H1 (cell line): ENCODE measurements at regions not wholly inside any gene's neighbourhood (a gene's known extent, or its start where the extent isn't known, plus 50 kb on each side); places are given as distances from the start of the nearest gene placed in this dataset.

Experiments used
- CTCF ChIA-PET: fragments of 300-600 bp; sonication (Branson Sonifier 250); formaldehyde crosslinking; loops from one replicate; lab custom pipeline; 2021; ENCODE audit not compliant: partially characterized antibody; lab: Charles Lee
- POLR2A ChIA-PET: fragments of 300-600 bp; sonication (Branson Sonifier 250); formaldehyde crosslinking; loops from one replicate; lab custom pipeline; 2021; ENCODE audit warnings: inconsistent platforms; ENCODE audit not compliant: partially characterized antibody; lab: Charles Lee
- DNase-seq, 2 experiments: peaks; one replicate each; pipeline versions ENCODE4 v3.0.0 to v3.0.0-alpha.2; 2010 to 2022; ENCODE audit warnings: low spot score in 2 of 2, low read depth in 1 of 2, mixed read lengths in 1 of 2
- FAIRE-seq: peaks from 2 replicates; lab custom pipeline; 2011; peaks lifted over from hg19 to GRCh38; lab: Jason Lieb, UNC
- H2AFZ ChIP-seq: 2 replicates; pipeline ENCODE4 v1.8.1; 2012; ENCODE audit warnings: low read length, inconsistent platforms
- H2AK5ac ChIP-seq: 2 replicates; pipeline ENCODE4 v1.6.1; 2013; ENCODE audit warnings: low read depth, low read length
- H2BK120ac ChIP-seq: replicated peaks from 2 replicates; pipeline ENCODE3; 2013; ENCODE audit warnings: low read depth, low read length, inconsistent platforms
- H2BK12ac ChIP-seq: 2 replicates; pipeline ENCODE4 v1.6.1; 2013; ENCODE audit warnings: low read depth, low read length
- H2BK15ac ChIP-seq: 2 replicates; pipeline ENCODE4 v1.6.1; 2013; ENCODE audit warnings: low read length
- H2BK20ac ChIP-seq: 2 replicates; pipeline ENCODE4 v1.6.1; 2013; ENCODE audit warnings: low read length
- H2BK5ac ChIP-seq: 2 replicates; pipeline ENCODE4 v1.6.1; 2013; ENCODE audit warnings: low read depth, low read length
- H3K14ac ChIP-seq: 2 replicates; pipeline ENCODE4 v1.6.1; 2013; ENCODE audit warnings: inconsistent platforms; ENCODE audit not compliant: insufficient read length
- H3K18ac ChIP-seq: 2 replicates; pipeline ENCODE4 v1.6.1; 2013; ENCODE audit warnings: low read length; ENCODE audit errors: extremely low read depth
- H3K23ac ChIP-seq: 2 replicates; pipeline ENCODE4 v1.6.1; 2013; ENCODE audit warnings: inconsistent platforms; ENCODE audit not compliant: insufficient read length
- H3K23me2 ChIP-seq: 2 replicates; pipeline ENCODE4 v1.6.1; 2013; ENCODE audit warnings: low read depth, low read length
- H3K27ac ChIP-seq: 2 replicates; pipeline ENCODE4 v1.6.1; 2011; ENCODE audit warnings: low read depth, low read length, inconsistent platforms
- H3K27me3 ChIP-seq, 4 experiments: replicated peaks in 1 of 4; 1 replicate in 1 of 4; 2 replicates in 3 of 4; pipeline versions ENCODE4 v1.6.1 to v1.8.1; 2011 to 2013; ENCODE audit warnings: low read length in 3 of 4, mild to moderate bottlenecking in 3 of 4, inconsistent platforms in 2 of 4, mixed read lengths in 2 of 4, moderate library complexity in 1 of 4; ENCODE audit not compliant: control insufficient read depth in 3 of 4, insufficient read depth in 3 of 4; ENCODE audit errors: extremely low read depth in 1 of 4
- H3K36me3 ChIP-seq, 4 experiments: 2 replicates each; pipeline versions ENCODE4 v1.6.1 to v1.8.1; 2011 to 2013; ENCODE audit warnings: mild to moderate bottlenecking in 4 of 4, low read length in 3 of 4, moderate library complexity in 2 of 4, control low read depth in 1 of 4, inconsistent platforms in 1 of 4; ENCODE audit not compliant: insufficient read depth in 4 of 4, control insufficient read depth in 2 of 4
- H3K4ac ChIP-seq: replicated peaks from 2 replicates; pipeline ENCODE3; 2013; ENCODE audit warnings: low read length, low read depth, mixed read lengths, inconsistent platforms; ENCODE audit not compliant: insufficient read length
- H3K4me1 ChIP-seq, 4 experiments: replicated peaks in 1 of 4; 1 replicate in 1 of 4; 2 replicates in 3 of 4; pipeline versions ENCODE4 v1.6.1 to v1.8.1; 2011 to 2013; ENCODE audit warnings: low read length in 3 of 4, inconsistent platforms in 2 of 4, mixed read lengths in 1 of 4; ENCODE audit not compliant: insufficient read depth in 4 of 4, control insufficient read depth in 3 of 4
- H3K4me2 ChIP-seq, 2 experiments: 2 replicates each; pipeline versions ENCODE4 v1.6.1 to v1.8.1; 2011 to 2013; ENCODE audit warnings: low read depth in 2 of 2, low read length in 2 of 2, control low read depth in 1 of 2, inconsistent platforms in 1 of 2, mild to moderate bottlenecking in 1 of 2; ENCODE audit not compliant: insufficient read depth in 1 of 2
- H3K4me3 ChIP-seq, 4 experiments: fragments of 200-600, 300-600 bp in 1 of 4; sonication (generic), shearing (Covaris generic), sonication (Bioruptor Twin) in 1 of 4; 2 replicates each; pipeline versions ENCODE4 v1.5.1 to v1.8.1; 2011 to 2016; ENCODE audit warnings: low read length in 4 of 4, low read depth in 3 of 4, control low read depth in 2 of 4, inconsistent platforms in 2 of 4, mild to moderate bottlenecking in 2 of 4, mixed read lengths in 1 of 4, moderate library complexity in 1 of 4; ENCODE audit not compliant: insufficient read depth in 2 of 4; ENCODE audit errors: extremely low read depth in 1 of 4
- H3K56ac ChIP-seq: replicated peaks from 2 replicates; pipeline ENCODE3; 2013; ENCODE audit warnings: low read depth, mild to moderate bottlenecking, mixed read lengths, low read length, inconsistent platforms; ENCODE audit not compliant: insufficient read length
- H3K79me1 ChIP-seq: 2 replicates; pipeline ENCODE4 v1.6.1; 2013; ENCODE audit warnings: low read depth, low read length, control low read depth
- H3K79me2 ChIP-seq, 2 experiments: 2 replicates each; pipeline versions ENCODE4 v1.6.1 to v1.8.1; 2012 to 2013; ENCODE audit warnings: low read length in 2 of 2, mild to moderate bottlenecking in 2 of 2, inconsistent platforms in 1 of 2; ENCODE audit not compliant: insufficient read depth in 2 of 2, control insufficient read depth in 1 of 2
- H3K9ac ChIP-seq, 4 experiments: replicated peaks in 1 of 4; 1 replicate in 1 of 4; 2 replicates in 3 of 4; pipeline versions ENCODE4 v1.6.1 to v1.8.1; 2011 to 2013; ENCODE audit warnings: low read depth in 3 of 4, low read length in 3 of 4, control low read depth in 2 of 4, mild to moderate bottlenecking in 2 of 4, moderate library complexity in 2 of 4, inconsistent platforms in 1 of 4; ENCODE audit errors: extremely low read depth in 1 of 4
- H3K9me3 ChIP-seq, 2 experiments: 2 replicates each; pipeline versions ENCODE4 v1.6.1 to v1.8.1; 2012 to 2013; ENCODE audit warnings: mild to moderate bottlenecking in 2 of 2, moderate library complexity in 2 of 2, control low read depth in 1 of 2, inconsistent platforms in 1 of 2, low read depth in 1 of 2, low read length in 1 of 2, mixed read lengths in 1 of 2; ENCODE audit not compliant: insufficient read depth in 2 of 2
- H4K20me1 ChIP-seq, 2 experiments: replicated peaks in 1 of 2; 2 replicates each; pipeline versions ENCODE3 to v1.8.1; 2011 to 2013; ENCODE audit warnings: inconsistent platforms in 2 of 2, low read length in 2 of 2, mild to moderate bottlenecking in 1 of 2; ENCODE audit not compliant: insufficient read depth in 2 of 2, control insufficient read depth in 1 of 2
- H4K5ac ChIP-seq: 2 replicates; pipeline ENCODE4 v1.6.1; 2013; ENCODE audit warnings: low read length, low read depth, mixed read lengths, inconsistent platforms; ENCODE audit not compliant: insufficient read length
- H4K8ac ChIP-seq: 2 replicates; pipeline ENCODE4 v1.8.0; 2013; ENCODE audit warnings: mild to moderate bottlenecking, moderate library complexity, low read length, inconsistent platforms; ENCODE audit not compliant: insufficient read depth; ENCODE audit errors: extremely low read depth
- H4K91ac ChIP-seq: replicated peaks from 2 replicates; pipeline ENCODE3; 2013; ENCODE audit warnings: low read length, mixed read lengths, inconsistent platforms; ENCODE audit not compliant: insufficient read length
- EP300 ChIP-seq, 2 experiments: IDR thresholded peaks; 1 replicate in 1 of 2; 2 replicates in 1 of 2; pipeline ENCODE4 v1.6.1; 2011 to 2012; ENCODE audit warnings: low read depth in 2 of 2, low read length in 2 of 2, mild to moderate bottlenecking in 2 of 2, borderline replicate concordance in 1 of 2, inconsistent platforms in 1 of 2, moderate library complexity in 1 of 2
- MAFK ChIP-seq: IDR thresholded peaks from 2 replicates; pipeline ENCODE4 v1.6.1; 2012; ENCODE audit warnings: low read depth, mild to moderate bottlenecking, improper control_type of control experiment, low read length
- PHF8 ChIP-seq: fragments of 200-600 bp; sonication (generic); conservative IDR thresholded peaks from 2 replicates; pipeline ENCODE4 v1.7.1; 2012; ENCODE audit warnings: low read depth, mild to moderate bottlenecking, inconsistent platforms, low read length, moderate library complexity
- SUZ12 ChIP-seq: fragments of 200-600 bp; sonication (generic); IDR thresholded peaks from 2 replicates; pipeline ENCODE4 v1.6.1; 2012; ENCODE audit warnings: mild to moderate bottlenecking, inconsistent platforms, low read length, moderate library complexity, mixed read lengths
- WGBS, 2 experiments: shearing (Covaris generic) in 1 of 2; methylation state at CpG; one replicate each; pipeline versions ENCODE4 v1.1.6 to v1.1.7; 2013 to 2015; ENCODE audit warnings: low lambda C conversion rate in 2 of 2, mixed read lengths in 2 of 2, inconsistent platforms in 1 of 2, low coverage in 1 of 2, missing lambda C conversion rate in 1 of 2; ENCODE audit not compliant: insufficient replicate concordance in 2 of 2, insufficient coverage in 1 of 2, insufficient read length in 1 of 2; ENCODE audit errors: extremely low coverage in 1 of 2, missing lambda C conversion rate in 1 of 2; 5-methylcytosine and 5-hydroxymethylcytosine counted together

DNA sequence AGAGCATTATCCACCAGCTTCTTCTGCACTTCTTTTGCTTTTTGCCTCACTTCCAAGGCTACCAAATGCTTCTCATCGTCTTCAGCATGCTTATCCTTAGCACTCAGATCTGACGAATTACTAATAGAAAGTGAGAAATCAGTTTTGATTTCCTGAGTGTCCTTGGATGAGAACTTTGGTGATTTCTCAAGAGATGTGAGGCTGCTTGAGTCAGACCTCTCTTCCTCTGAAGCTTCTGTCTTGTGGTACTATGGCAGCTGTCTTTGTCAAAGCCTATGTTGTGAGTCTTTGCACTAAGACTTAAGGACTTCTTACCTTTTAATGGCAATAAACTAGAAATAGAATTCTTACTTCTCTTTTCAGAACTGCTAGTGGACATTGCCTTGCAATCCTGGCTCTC is 169.9 kb downstream of the CPE start:
- H3K14ac ChIP-seq = no peak overlapping the region
- H4K8ac ChIP-seq = no peak overlapping the region
- H4K5ac ChIP-seq = no peak overlapping the region
- H3K27me3 ChIP-seq = no peaks in the 10 kb centered on the region
- H3K9ac ChIP-seq = no peak overlapping the region
- no peak overlapping the region for H2BK15ac ChIP-seq
- H2AFZ ChIP-seq = no peak overlapping the region
- 90% methylated on average over 2 of the region's 2 CpGs; no CpG with 5 or more reads in 1 of the 2 experiments for WGBS, 2 experiments
- ChIA-PET POLR2A (no interaction called here), CTCF (interaction anchor here (1.0 kb wide), 1 partner anchor 12 kb away, joined by 5 read pairs; no protein-coding TSS in a partner anchor)
- no peak overlapping the region for H2AK5ac ChIP-seq
- DNase-seq (no peak), FAIRE-seq (no peak)
- no peak overlapping the region for H2BK120ac ChIP-seq
- no peak overlapping the region for H4K91ac ChIP-seq
- H2BK12ac ChIP-seq = no peak overlapping the region
- H3K56ac ChIP-seq = no peak overlapping the region
- no peak overlapping the region for H3K4ac ChIP-seq
- no peak overlapping the region for H3K27ac ChIP-seq
- H3K9me3 ChIP-seq = no peaks in the 10 kb centered on the region
- H3K4me2 ChIP-seq = no peak overlapping the region
- no peaks in the 10 kb centered on the region for H3K79me1 ChIP-seq
- no peak overlapping the region for H3K23ac ChIP-seq
- H3K79me2 ChIP-seq = no peaks in the 10 kb centered on the region
- H3K18ac ChIP-seq = no peak overlapping the region
- no peaks in the 10 kb centered on the region for H3K23me2 ChIP-seq
- no peaks in the 10 kb centered on the region for H4K20me1 ChIP-seq
- no peaks in the 10 kb centered on the region for H3K4me1 ChIP-seq
- no peak for TF ChIP-seq MAFK
- no peak for TF ChIP-seq EP300 (IDR thresholded peaks at IDR 0.05; ENCODE audit: borderline replicate concordance in 1 of 2, low read depth in 2 of 2, low read length in 2 of 2)
- no peak for TF ChIP-seq PHF8
- no peak for TF ChIP-seq SUZ12
- TF ChIP-seq, all 59 proteins: peak for 0
- no peak overlapping the region for H2BK5ac ChIP-seq
- H3K4me3 ChIP-seq = no peak overlapping the region
- H2BK20ac ChIP-seq = no peak overlapping the region
- H3K36me3 ChIP-seq = no peaks in the 10 kb centered on the region
